ENCODE measurements at regions not wholly inside any gene's neighbourhood (a gene's known extent, or its start where the extent isn't known, plus 50 kb on each side); places are given as distances from the start of the nearest gene placed in this dataset.
A peak's percentile ranks its signal among the peaks of the same experiment; 100 is the strongest.

GRCh38 chr16:16992975-16993765, 477.6 kb downstream of the XYLT1 start:
- Mint-ChIP-seq H3K4me1 (ENCODE audit: low read depth) (peaks cover 20% of the 10 kb centered on the region), H3K27ac (no peak overlapping the region), H3K9me3 (no peaks in the 10 kb centered on the region), H3K27me3 (no peaks in the 10 kb centered on the region), H3K4me3 (peak overlapping the region; percentile 39), H3K36me3 (ENCODE audit: low read depth) (no peaks in the 10 kb centered on the region)
- intact Hi-C loops (cut with micrococcal nuclease) = no loop called here
- ChIA-PET CTCF (interaction anchor here (1.3 kb wide), 1 partner anchor 201 kb away, joined by 3 read pairs; no protein-coding TSS in a partner anchor), POLR2A (no interaction called here)
- peak; percentile 49 for ATAC-seq
- TF ChIP-seq CTCF (IDR thresholded peaks at IDR 0.05) = no peak
- peak; percentile 40 for DNase-seq

- intact Hi-C loops (cut with micrococcal nuclease) = no loop called here
- POLR2A ChIA-PET = no interaction called here
- ATAC-seq = no peak
These were observed 475.9 kb downstream of the XYLT1 start for GRCh38 chr16:16994831-16995230.

GRCh38 chr16:16996827-16997226, 473.9 kb downstream of the XYLT1 start:
- no peak for DNase-seq
- TF ChIP-seq CTCF (IDR thresholded peaks at IDR 0.05) = no peak
- H3K27me3 Mint-ChIP-seq = no peaks in the 10 kb centered on the region
- no peak overlapping the region for H3K4me3 Mint-ChIP-seq
- no peaks in the 10 kb centered on the region for H3K36me3 Mint-ChIP-seq (ENCODE audit: low read depth)
- H3K4me1 Mint-ChIP-seq (ENCODE audit: low read depth) = peaks cover 20% of the 10 kb centered on the region
- intact Hi-C loops (cut with micrococcal nuclease) = no loop called here
- POLR2A ChIA-PET = no interaction called here
- no peaks in the 10 kb centered on the region for H3K9me3 Mint-ChIP-seq
- no peak overlapping the region for H3K27ac Mint-ChIP-seq
- no peak for ATAC-seq
- CTCF ChIA-PET = no interaction called here

More at GRCh38 chr16:16994831-16995230, 475.9 kb downstream of the XYLT1 start:
- no peaks in the 10 kb centered on the region for H3K36me3 Mint-ChIP-seq (ENCODE audit: low read depth)
- peaks cover 20% of the 10 kb centered on the region for H3K4me1 Mint-ChIP-seq (ENCODE audit: low read depth)
- no peaks in the 10 kb centered on the region for H3K27me3 Mint-ChIP-seq
- H3K9me3 Mint-ChIP-seq = no peaks in the 10 kb centered on the region
- H3K4me3 Mint-ChIP-seq = no peak overlapping the region
- no peak overlapping the region for H3K27ac Mint-ChIP-seq
- CTCF ChIA-PET = no interaction called here
- no peak for DNase-seq
- no peak for TF ChIP-seq CTCF (IDR thresholded peaks at IDR 0.05)

- CTCF ChIA-PET = interaction anchor here (0.7 kb wide), 1 partner anchor 56 kb away, joined by 3 read pairs; no protein-coding TSS in a partner anchor
- no peak overlapping the region for H3K27ac Mint-ChIP-seq
- peaks cover 17% of the 10 kb centered on the region for H3K4me1 Mint-ChIP-seq (ENCODE audit: low read depth)
- POLR2A ChIA-PET = no interaction called here
- intact Hi-C loops (cut with micrococcal nuclease) = no loop called here
- no peaks in the 10 kb centered on the region for H3K27me3 Mint-ChIP-seq
- H3K36me3 Mint-ChIP-seq (ENCODE audit: low read depth) = no peaks in the 10 kb centered on the region
- no peak for ATAC-seq
- TF ChIP-seq CTCF (IDR thresholded peaks at IDR 0.05) = no peak
- no peak for DNase-seq
- no peak overlapping the region for H3K4me3 Mint-ChIP-seq
- no peaks in the 10 kb centered on the region for H3K9me3 Mint-ChIP-seq
These were observed 473.4 kb downstream of the XYLT1 start for GRCh38 chr16:16997349-16997748.

- intact Hi-C loops (cut with micrococcal nuclease) = no loop called here
- no peak for TF ChIP-seq CTCF (IDR thresholded peaks at IDR 0.05)
- ChIA-PET CTCF (no interaction called here), POLR2A (no interaction called here)
- Mint-ChIP-seq H3K27ac (no peak overlapping the region), H3K4me3 (no peak overlapping the region), H3K27me3 (no peaks in the 10 kb centered on the region), H3K36me3 (ENCODE audit: low read depth) (no peaks in the 10 kb centered on the region), H3K9me3 (peaks cover 3% of the 10 kb centered on the region), H3K4me1 (ENCODE audit: low read depth) (no peaks in the 10 kb centered on the region)
- DNase-seq = no peak
- ATAC-seq = no peak
These were observed 469.3 kb downstream of the XYLT1 start for GRCh38 chr16:17001471-17001870.
